Esophagus muscularis mucosa (tissue), 2 donors: ENCODE measurements at regions not wholly inside any gene's neighbourhood (a gene's known extent, or its start where the extent isn't known, plus 50 kb on each side); places are given as distances from the start of the nearest gene placed in this dataset.

ENCODE experiments used
- POLR2A ChIP-seq: fragments of 450-650 bp; IDR thresholded peaks from one replicate; pipeline ENCODE4 v1.6.1; 2017; ENCODE audit warnings: antibody characterized with exemption, moderate library complexity, mild to moderate bottlenecking, low read depth
- POLR2AphosphoS5 ChIP-seq, 2 donors: sonication (generic); formaldehyde crosslinking; IDR thresholded peaks; one replicate each; pipeline ENCODE4 v1.6.1; 2017; ENCODE audit warnings: antibody characterized with exemption in 2 of 2

- TF ChIP-seq POLR2A (no peak), POLR2AphosphoS5 (IDR thresholded peaks at IDR 0.05) (no peak)
These were observed 679.8 kb upstream of the NECTIN3 start for GRCh38 chr3:110391640-110392395.
